ENCODE measurements at regions not wholly inside any gene's neighbourhood (a gene's known extent, or its start where the extent isn't known, plus 50 kb on each side); places are given as distances from the start of the nearest gene placed in this dataset.

DNA sequence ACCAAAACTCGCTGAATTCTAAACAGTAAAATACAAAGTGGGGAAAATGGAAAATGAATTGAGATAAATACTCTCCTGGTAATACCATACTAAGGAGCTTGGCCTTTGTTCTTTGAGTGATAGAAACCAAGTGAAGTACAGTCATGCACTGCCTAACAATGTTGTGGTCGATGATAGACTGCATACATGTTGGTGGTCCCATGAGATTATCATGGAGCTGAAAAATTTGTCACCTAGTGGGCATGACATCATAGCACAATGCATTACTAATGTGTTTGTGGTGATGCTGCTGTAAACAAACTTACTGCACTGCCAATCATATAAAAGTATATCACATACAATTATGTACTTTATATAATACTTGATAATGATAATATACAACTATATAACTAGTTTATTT, 419.1 kb downstream of the ARL4A start:
- POLR2A ChIA-PET: no interaction called here
- CTCF ChIA-PET: interaction anchor here (1.3 kb wide), 1 partner anchor 11 kb away, joined by 4 read pairs; no protein-coding TSS in a partner anchor
- H2AFZ ChIP-seq (ENCODE audit: low read depth, low read length, poor library complexity, severe bottlenecking): no peak overlapping the region
- intact Hi-C loops (cut with micrococcal nuclease): no loop called here
- no peak overlapping the region for H3K27ac ChIP-seq (ENCODE audit: low read depth, low read length)
- no peaks in the 10 kb centered on the region for H4K20me1 ChIP-seq (ENCODE audit: insufficient read depth)
- no peak overlapping the region for H3K4me3 ChIP-seq (replicated peaks in 1 of 2; ENCODE audit: low read depth in 1 of 2, low read length in 2 of 2)
- H3K27me3 ChIP-seq (ENCODE audit: insufficient read depth, low read length): no peaks in the 10 kb centered on the region
- DNase-seq (ENCODE audit: low read depth, low spot score) (no peak), ATAC-seq (no peak)
- no peaks in the 10 kb centered on the region for H3K36me3 ChIP-seq (ENCODE audit: control insufficient read depth in 1 of 2, insufficient read depth in 2 of 2, low read length in 2 of 2)
- H3K4me2 ChIP-seq (ENCODE audit: low read length): no peak overlapping the region
- H3K9ac ChIP-seq (ENCODE audit: low read length): no peak overlapping the region
- H3K4me1 ChIP-seq (ENCODE audit: control insufficient read depth in 1 of 2, insufficient read depth in 2 of 2, low read length in 2 of 2): peaks cover 0 to 6% of the 10 kb centered on the region in 2 experiments; a peak in 1 of 4 replicates
- RAD21 ChIA-PET (ENCODE audit: low non-redundant PET in 1 of 2, low total read pairs in 2 of 2, uncharacterized antibody in 2 of 2, unreplicated experiment in 2 of 2): no interaction called here
- H3K79me2 ChIP-seq (ENCODE audit: insufficient read depth, low read length): no peaks in the 10 kb centered on the region
- H3K9me2 ChIP-seq (ENCODE audit: insufficient read depth): no peaks in the 10 kb centered on the region
- BruUV-seq (replicated peaks): no TSS peak
- no peak for TF ChIP-seq ELF1 (IDR thresholded peaks at IDR 0.05; ENCODE audit: borderline replicate concordance, low read depth)
- no peak for TF ChIP-seq ZFX (IDR thresholded peaks at IDR 0.05)
- TF ChIP-seq FOSL1 (IDR thresholded peaks at IDR 0.05; ENCODE audit: low read depth): no peak
- TF ChIP-seq, protein P1, sequence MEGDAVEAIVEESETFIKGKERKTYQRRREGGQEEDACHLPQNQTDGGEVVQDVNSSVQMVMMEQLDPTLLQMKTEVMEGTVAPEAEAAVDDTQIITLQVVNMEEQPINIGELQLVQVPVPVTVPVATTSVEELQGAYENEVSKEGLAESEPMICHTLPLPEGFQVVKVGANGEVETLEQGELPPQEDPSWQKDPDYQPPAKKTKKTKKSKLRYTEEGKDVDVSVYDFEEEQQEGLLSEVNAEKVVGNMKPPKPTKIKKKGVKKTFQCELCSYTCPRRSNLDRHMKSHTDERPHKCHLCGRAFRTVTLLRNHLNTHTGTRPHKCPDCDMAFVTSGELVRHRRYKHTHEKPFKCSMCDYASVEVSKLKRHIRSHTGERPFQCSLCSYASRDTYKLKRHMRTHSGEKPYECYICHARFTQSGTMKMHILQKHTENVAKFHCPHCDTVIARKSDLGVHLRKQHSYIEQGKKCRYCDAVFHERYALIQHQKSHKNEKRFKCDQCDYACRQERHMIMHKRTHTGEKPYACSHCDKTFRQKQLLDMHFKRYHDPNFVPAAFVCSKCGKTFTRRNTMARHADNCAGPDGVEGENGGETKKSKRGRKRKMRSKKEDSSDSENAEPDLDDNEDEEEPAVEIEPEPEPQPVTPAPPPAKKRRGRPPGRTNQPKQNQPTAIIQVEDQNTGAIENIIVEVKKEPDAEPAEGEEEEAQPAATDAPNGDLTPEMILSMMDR (IDR thresholded peaks at IDR 0.05 in 2 of 3, conservative IDR thresholded peaks at IDR 0.05 in 1 of 3; ENCODE audit: borderline replicate concordance in 1 of 3, insufficient read depth in 1 of 3, low read depth in 2 of 3, low read length in 2 of 3): no peak
- TF ChIP-seq CBX3 (IDR thresholded peaks at IDR 0.05; ENCODE audit: low read depth): no peak
- TF ChIP-seq, protein P2, sequence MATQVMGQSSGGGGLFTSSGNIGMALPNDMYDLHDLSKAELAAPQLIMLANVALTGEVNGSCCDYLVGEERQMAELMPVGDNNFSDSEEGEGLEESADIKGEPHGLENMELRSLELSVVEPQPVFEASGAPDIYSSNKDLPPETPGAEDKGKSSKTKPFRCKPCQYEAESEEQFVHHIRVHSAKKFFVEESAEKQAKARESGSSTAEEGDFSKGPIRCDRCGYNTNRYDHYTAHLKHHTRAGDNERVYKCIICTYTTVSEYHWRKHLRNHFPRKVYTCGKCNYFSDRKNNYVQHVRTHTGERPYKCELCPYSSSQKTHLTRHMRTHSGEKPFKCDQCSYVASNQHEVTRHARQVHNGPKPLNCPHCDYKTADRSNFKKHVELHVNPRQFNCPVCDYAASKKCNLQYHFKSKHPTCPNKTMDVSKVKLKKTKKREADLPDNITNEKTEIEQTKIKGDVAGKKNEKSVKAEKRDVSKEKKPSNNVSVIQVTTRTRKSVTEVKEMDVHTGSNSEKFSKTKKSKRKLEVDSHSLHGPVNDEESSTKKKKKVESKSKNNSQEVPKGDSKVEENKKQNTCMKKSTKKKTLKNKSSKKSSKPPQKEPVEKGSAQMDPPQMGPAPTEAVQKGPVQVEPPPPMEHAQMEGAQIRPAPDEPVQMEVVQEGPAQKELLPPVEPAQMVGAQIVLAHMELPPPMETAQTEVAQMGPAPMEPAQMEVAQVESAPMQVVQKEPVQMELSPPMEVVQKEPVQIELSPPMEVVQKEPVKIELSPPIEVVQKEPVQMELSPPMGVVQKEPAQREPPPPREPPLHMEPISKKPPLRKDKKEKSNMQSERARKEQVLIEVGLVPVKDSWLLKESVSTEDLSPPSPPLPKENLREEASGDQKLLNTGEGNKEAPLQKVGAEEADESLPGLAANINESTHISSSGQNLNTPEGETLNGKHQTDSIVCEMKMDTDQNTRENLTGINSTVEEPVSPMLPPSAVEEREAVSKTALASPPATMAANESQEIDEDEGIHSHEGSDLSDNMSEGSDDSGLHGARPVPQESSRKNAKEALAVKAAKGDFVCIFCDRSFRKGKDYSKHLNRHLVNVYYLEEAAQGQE (IDR thresholded peaks at IDR 0.05; ENCODE audit: low read depth): no peak
- TF ChIP-seq, protein P3, sequence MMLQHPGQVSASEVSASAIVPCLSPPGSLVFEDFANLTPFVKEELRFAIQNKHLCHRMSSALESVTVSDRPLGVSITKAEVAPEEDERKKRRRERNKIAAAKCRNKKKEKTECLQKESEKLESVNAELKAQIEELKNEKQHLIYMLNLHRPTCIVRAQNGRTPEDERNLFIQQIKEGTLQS (IDR thresholded peaks at IDR 0.05): no peak
- no peak for TF ChIP-seq EZH2phosphoT487 (IDR thresholded peaks at IDR 0.05; ENCODE audit: borderline replicate concordance)
- no peak for TF ChIP-seq SRF (IDR thresholded peaks at IDR 0.05; ENCODE audit: low read depth)
- no peak for TF ChIP-seq ZNF274 (IDR thresholded peaks at IDR 0.05; ENCODE audit: low read depth, low read length)
- TF ChIP-seq, protein P4, sequence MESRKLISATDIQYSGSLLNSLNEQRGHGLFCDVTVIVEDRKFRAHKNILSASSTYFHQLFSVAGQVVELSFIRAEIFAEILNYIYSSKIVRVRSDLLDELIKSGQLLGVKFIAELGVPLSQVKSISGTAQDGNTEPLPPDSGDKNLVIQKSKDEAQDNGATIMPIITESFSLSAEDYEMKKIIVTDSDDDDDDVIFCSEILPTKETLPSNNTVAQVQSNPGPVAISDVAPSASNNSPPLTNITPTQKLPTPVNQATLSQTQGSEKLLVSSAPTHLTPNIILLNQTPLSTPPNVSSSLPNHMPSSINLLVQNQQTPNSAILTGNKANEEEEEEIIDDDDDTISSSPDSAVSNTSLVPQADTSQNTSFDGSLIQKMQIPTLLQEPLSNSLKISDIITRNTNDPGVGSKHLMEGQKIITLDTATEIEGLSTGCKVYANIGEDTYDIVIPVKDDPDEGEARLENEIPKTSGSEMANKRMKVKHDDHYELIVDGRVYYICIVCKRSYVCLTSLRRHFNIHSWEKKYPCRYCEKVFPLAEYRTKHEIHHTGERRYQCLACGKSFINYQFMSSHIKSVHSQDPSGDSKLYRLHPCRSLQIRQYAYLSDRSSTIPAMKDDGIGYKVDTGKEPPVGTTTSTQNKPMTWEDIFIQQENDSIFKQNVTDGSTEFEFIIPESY (IDR thresholded peaks at IDR 0.05; ENCODE audit: extremely low read depth, insufficient replicate concordance, low read length): no peak
- TF ChIP-seq RAD21 (IDR thresholded peaks at IDR 0.05; ENCODE audit: low read depth): no peak
- TF ChIP-seq EGR1 (IDR thresholded peaks at IDR 0.05; ENCODE audit: low read depth): no peak
- H3K9me3 ChIP-seq (ENCODE audit: control insufficient read depth in 1 of 2, insufficient read depth in 1 of 2, low read depth in 1 of 2, low read length in 2 of 2): no peaks in the 10 kb centered on the region

Data from HCT116 (cell line).